ENCODE measurements at regions not wholly inside any gene's neighbourhood (a gene's known extent, or its start where the extent isn't known, plus 50 kb on each side); places are given as distances from the start of the nearest gene placed in this dataset.
"Not testable (repeated sequence)": the region's sequence is repeated elsewhere in the genome, so short reads cannot be mapped to it uniquely, and the experiment has no call there.

- no peak for DNase-seq
Observed at GRCh38 chr3:102038477-102039142, 189.3 kb downstream of the NFKBIZ start.

GRCh38 chr3:102040144-102040543 is 190.8 kb downstream of the NFKBIZ start:
- DNase-seq: not testable (repeated sequence)

- no peak for DNase-seq
Observed at GRCh38 chr3:102053375-102053989, 204.2 kb downstream of the NFKBIZ start.

GRCh38 chr3:102054543-102055080 is 205.3 kb downstream of the NFKBIZ start:
- DNase-seq: no peak

GRCh38 chr3:102057781-102058421 is 208.6 kb downstream of the NFKBIZ start:
- no peak for DNase-seq

- DNase-seq: no peak
Observed at GRCh38 chr3:102059145-102059943, 210.0 kb downstream of the NFKBIZ start.

GRCh38 chr3:102060814-102061213 is 211.5 kb downstream of the NFKBIZ start:
- no peak for DNase-seq

GRCh38 chr3:102063572-102063971 is 214.3 kb downstream of the NFKBIZ start:
- no peak for DNase-seq

GRCh38 chr3:102066470-102066869 is 217.2 kb downstream of the NFKBIZ start:
- no peak for DNase-seq

- DNase-seq: no peak
Observed at GRCh38 chr3:102068327-102068726, 219.0 kb downstream of the NFKBIZ start.

- DNase-seq: no peak
Observed at GRCh38 chr3:102068736-102069135, 219.4 kb downstream of the NFKBIZ start.

- DNase-seq: no peak
Observed at GRCh38 chr3:102069211-102069662, 219.9 kb downstream of the NFKBIZ start.

GRCh38 chr3:102074946-102075345 is 225.6 kb downstream of the NFKBIZ start:
- no peak for DNase-seq

- DNase-seq: no peak
Observed at GRCh38 chr3:102078401-102078800, 229.1 kb downstream of the NFKBIZ start.

- no peak for DNase-seq
Observed at GRCh38 chr3:102078854-102079808, 229.8 kb downstream of the NFKBIZ start.

- DNase-seq: no peak
Observed at GRCh38 chr3:102079809-102080197, 230.5 kb downstream of the NFKBIZ start.

- DNase-seq: no peak
Observed at GRCh38 chr3:102081572-102082289, 232.4 kb downstream of the NFKBIZ start.

GRCh38 chr3:102083473-102083872 is 234.2 kb downstream of the NFKBIZ start:
- no peak for DNase-seq

GRCh38 chr3:102084006-102084405 is 234.7 kb downstream of the NFKBIZ start:
- no peak for DNase-seq

- DNase-seq: no peak
Observed at GRCh38 chr3:102084704-102085103, 235.4 kb downstream of the NFKBIZ start.
